ENCODE measurements at regions not wholly inside any gene's neighbourhood (a gene's known extent, or its start where the extent isn't known, plus 50 kb on each side); places are given as distances from the start of the nearest gene placed in this dataset.

DNA sequence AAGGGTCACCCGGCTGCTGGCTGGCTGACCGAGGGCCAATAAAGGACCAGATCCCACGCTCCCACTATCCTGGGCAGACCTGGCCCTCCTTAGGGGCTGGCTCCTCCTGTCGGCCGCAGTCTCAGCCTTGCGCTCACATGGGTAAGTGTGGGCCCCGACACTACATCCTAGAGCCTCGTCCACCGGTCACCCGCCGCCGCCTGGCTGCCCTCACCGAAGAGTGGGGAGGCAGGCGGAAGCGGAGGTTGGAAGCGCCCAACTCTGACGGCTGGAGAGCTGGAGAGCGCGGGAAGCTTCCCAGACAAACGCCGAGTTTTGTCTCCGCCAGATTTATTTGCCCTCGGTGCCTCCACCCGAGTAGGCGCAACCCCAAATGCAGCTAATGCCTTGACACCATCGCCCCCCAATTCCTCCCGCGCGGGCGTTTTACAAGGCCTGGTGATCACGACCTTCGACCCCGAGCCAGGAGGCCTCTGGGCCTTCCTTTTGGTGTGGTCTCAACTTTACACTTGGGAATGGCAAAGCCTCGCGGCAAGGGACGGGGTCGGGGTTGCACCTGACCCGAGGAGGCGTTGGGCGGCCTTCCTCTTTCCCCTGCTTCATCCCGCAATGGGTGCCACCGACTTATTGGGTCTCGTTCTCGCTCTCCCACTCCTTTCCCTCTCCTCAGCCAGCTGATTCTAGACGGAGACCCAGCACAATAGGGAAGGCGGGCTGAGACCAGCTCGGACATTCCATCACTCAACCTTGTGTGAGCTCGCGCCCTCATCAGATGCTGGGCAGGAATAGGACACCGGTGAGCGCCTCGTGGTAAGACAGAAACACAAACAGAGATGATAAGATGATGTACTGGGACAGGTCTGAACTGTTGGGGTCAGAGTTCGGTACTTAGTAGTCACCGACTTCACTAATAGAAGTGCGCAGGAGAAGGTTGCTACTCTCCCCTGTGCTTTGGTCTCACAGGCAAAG, 78.3 kb upstream of the ANO4 start:
- no peak for TF ChIP-seq TAF1 (IDR thresholded peaks at IDR 0.05; ENCODE audit: borderline replicate concordance, insufficient read depth, low read length)
- TF ChIP-seq, protein P1, sequence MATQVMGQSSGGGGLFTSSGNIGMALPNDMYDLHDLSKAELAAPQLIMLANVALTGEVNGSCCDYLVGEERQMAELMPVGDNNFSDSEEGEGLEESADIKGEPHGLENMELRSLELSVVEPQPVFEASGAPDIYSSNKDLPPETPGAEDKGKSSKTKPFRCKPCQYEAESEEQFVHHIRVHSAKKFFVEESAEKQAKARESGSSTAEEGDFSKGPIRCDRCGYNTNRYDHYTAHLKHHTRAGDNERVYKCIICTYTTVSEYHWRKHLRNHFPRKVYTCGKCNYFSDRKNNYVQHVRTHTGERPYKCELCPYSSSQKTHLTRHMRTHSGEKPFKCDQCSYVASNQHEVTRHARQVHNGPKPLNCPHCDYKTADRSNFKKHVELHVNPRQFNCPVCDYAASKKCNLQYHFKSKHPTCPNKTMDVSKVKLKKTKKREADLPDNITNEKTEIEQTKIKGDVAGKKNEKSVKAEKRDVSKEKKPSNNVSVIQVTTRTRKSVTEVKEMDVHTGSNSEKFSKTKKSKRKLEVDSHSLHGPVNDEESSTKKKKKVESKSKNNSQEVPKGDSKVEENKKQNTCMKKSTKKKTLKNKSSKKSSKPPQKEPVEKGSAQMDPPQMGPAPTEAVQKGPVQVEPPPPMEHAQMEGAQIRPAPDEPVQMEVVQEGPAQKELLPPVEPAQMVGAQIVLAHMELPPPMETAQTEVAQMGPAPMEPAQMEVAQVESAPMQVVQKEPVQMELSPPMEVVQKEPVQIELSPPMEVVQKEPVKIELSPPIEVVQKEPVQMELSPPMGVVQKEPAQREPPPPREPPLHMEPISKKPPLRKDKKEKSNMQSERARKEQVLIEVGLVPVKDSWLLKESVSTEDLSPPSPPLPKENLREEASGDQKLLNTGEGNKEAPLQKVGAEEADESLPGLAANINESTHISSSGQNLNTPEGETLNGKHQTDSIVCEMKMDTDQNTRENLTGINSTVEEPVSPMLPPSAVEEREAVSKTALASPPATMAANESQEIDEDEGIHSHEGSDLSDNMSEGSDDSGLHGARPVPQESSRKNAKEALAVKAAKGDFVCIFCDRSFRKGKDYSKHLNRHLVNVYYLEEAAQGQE (IDR thresholded peaks at IDR 0.05; ENCODE audit: insufficient read depth in 1 of 2, low read depth in 2 of 2, low read length in 2 of 2) = no peak

Measured in PFSK-1 (cell line).